Activated naive CD4-positive, alpha-beta T cell treated with anti-CD3 and anti-CD28 coated beads, Interleukin-2, amount 50 U/mL, for 24 hours (primary cell): ENCODE measurements at regions not wholly inside any gene's neighbourhood (a gene's known extent, or its start where the extent isn't known, plus 50 kb on each side); places are given as distances from the start of the nearest gene placed in this dataset.

Experiments
- H3K27ac Mint-ChIP-seq: one replicate; pipeline ENCODE4 v1.8.0; 2021; ENCODE audit warnings: mild to moderate bottlenecking, mixed read lengths
- H3K27me3 Mint-ChIP-seq: one replicate; pipeline ENCODE4 v1.8.0; 2021; ENCODE audit warnings: mixed read lengths
- H3K36me3 Mint-ChIP-seq: one replicate; pipeline ENCODE4 v1.8.0; 2021; ENCODE audit warnings: mixed read lengths
- H3K4me1 Mint-ChIP-seq: one replicate; pipeline ENCODE4 v1.8.0; 2021; ENCODE audit warnings: mixed read lengths
- H3K4me3 Mint-ChIP-seq: one replicate; pipeline ENCODE4 v1.8.0; 2021; ENCODE audit warnings: mild to moderate bottlenecking, mixed read lengths
- H3K9me3 Mint-ChIP-seq: one replicate; pipeline ENCODE4 v1.8.0; 2021; ENCODE audit warnings: mixed read lengths

- Mint-ChIP-seq H3K4me1 (no peaks in the 10 kb centered on the region), H3K27me3 (no peaks in the 10 kb centered on the region), H3K27ac (no peak overlapping the region), H3K36me3 (no peaks in the 10 kb centered on the region), H3K4me3 (no peak overlapping the region), H3K9me3 (peaks cover 6% of the 10 kb centered on the region)
These were observed 2059.4 kb upstream of the CELF4 start for GRCh38 chr18:39624961-39625360.

- H3K27ac Mint-ChIP-seq = no peak overlapping the region
- H3K4me1 Mint-ChIP-seq = no peaks in the 10 kb centered on the region
- no peaks in the 10 kb centered on the region for H3K27me3 Mint-ChIP-seq
- no peak overlapping the region for H3K4me3 Mint-ChIP-seq
- H3K9me3 Mint-ChIP-seq = peaks cover 6% of the 10 kb centered on the region
- H3K36me3 Mint-ChIP-seq = no peaks in the 10 kb centered on the region
These were observed 2056.8 kb upstream of the CELF4 start for GRCh38 chr18:39622431-39622830.

- Mint-ChIP-seq H3K4me1 (no peaks in the 10 kb centered on the region), H3K9me3 (peaks cover 6% of the 10 kb centered on the region), H3K4me3 (no peak overlapping the region), H3K36me3 (no peaks in the 10 kb centered on the region), H3K27me3 (no peaks in the 10 kb centered on the region), H3K27ac (no peak overlapping the region)
These were observed 2055.1 kb upstream of the CELF4 start for GRCh38 chr18:39620551-39621168.

- Mint-ChIP-seq H3K27ac (no peak overlapping the region), H3K4me3 (no peak overlapping the region), H3K36me3 (no peaks in the 10 kb centered on the region), H3K4me1 (no peaks in the 10 kb centered on the region), H3K27me3 (no peaks in the 10 kb centered on the region), H3K9me3 (peaks cover 6% of the 10 kb centered on the region)
These were observed 2052.8 kb upstream of the CELF4 start for GRCh38 chr18:39618265-39619003.

GRCh38 chr18:39611381-39612100, 2045.9 kb upstream of the CELF4 start:
- Mint-ChIP-seq H3K27ac (no peak overlapping the region), H3K36me3 (no peaks in the 10 kb centered on the region), H3K27me3 (no peaks in the 10 kb centered on the region), H3K4me3 (no peak overlapping the region), H3K9me3 (peaks cover 5% of the 10 kb centered on the region), H3K4me1 (no peaks in the 10 kb centered on the region)

- Mint-ChIP-seq H3K9me3 (peaks cover 1% of the 10 kb centered on the region), H3K27me3 (no peaks in the 10 kb centered on the region), H3K4me3 (no peak overlapping the region), H3K36me3 (no peaks in the 10 kb centered on the region), H3K4me1 (no peaks in the 10 kb centered on the region), H3K27ac (no peak overlapping the region)
These were observed 2041.4 kb upstream of the CELF4 start for GRCh38 chr18:39607034-39607433.

- Mint-ChIP-seq H3K36me3 (no peaks in the 10 kb centered on the region), H3K27me3 (no peaks in the 10 kb centered on the region)
These were observed 2039.2 kb upstream of the CELF4 start for GRCh38 chr18:39604836-39605235.

GRCh38 chr18:39602131-39602530, 2036.5 kb upstream of the CELF4 start:
- no peak overlapping the region for H3K4me3 Mint-ChIP-seq
- H3K9me3 Mint-ChIP-seq = peaks cover 4% of the 10 kb centered on the region
- H3K27ac Mint-ChIP-seq = no peak overlapping the region
- no peaks in the 10 kb centered on the region for H3K36me3 Mint-ChIP-seq
- no peaks in the 10 kb centered on the region for H3K4me1 Mint-ChIP-seq
- H3K27me3 Mint-ChIP-seq = no peaks in the 10 kb centered on the region

More at GRCh38 chr18:39604836-39605235, 2039.2 kb upstream of the CELF4 start:
- Mint-ChIP-seq H3K9me3 (no peaks in the 10 kb centered on the region), H3K4me3 (no peak overlapping the region), H3K4me1 (no peaks in the 10 kb centered on the region), H3K27ac (no peak overlapping the region)

- no peaks in the 10 kb centered on the region for H3K27me3 Mint-ChIP-seq
- no peak overlapping the region for H3K27ac Mint-ChIP-seq
- peaks cover 4% of the 10 kb centered on the region for H3K9me3 Mint-ChIP-seq
- H3K36me3 Mint-ChIP-seq = no peaks in the 10 kb centered on the region
- H3K4me1 Mint-ChIP-seq = no peaks in the 10 kb centered on the region
- no peak overlapping the region for H3K4me3 Mint-ChIP-seq
These were observed 2035.3 kb upstream of the CELF4 start for GRCh38 chr18:39600894-39601293.

- Mint-ChIP-seq H3K36me3 (no peaks in the 10 kb centered on the region), H3K9me3 (peaks cover 4% of the 10 kb centered on the region), H3K4me1 (no peaks in the 10 kb centered on the region), H3K4me3 (no peak overlapping the region), H3K27me3 (no peaks in the 10 kb centered on the region), H3K27ac (no peak overlapping the region)
These were observed 2033.7 kb upstream of the CELF4 start for GRCh38 chr18:39599251-39599650.

- no peaks in the 10 kb centered on the region for H3K4me1 Mint-ChIP-seq
- no peak overlapping the region for H3K4me3 Mint-ChIP-seq
- H3K9me3 Mint-ChIP-seq = peaks cover 4% of the 10 kb centered on the region
- no peaks in the 10 kb centered on the region for H3K27me3 Mint-ChIP-seq
- H3K36me3 Mint-ChIP-seq = no peaks in the 10 kb centered on the region
- H3K27ac Mint-ChIP-seq = no peak overlapping the region
These were observed 2031.3 kb upstream of the CELF4 start for GRCh38 chr18:39596891-39597290.

- Mint-ChIP-seq H3K9me3 (peaks cover 4% of the 10 kb centered on the region), H3K36me3 (no peaks in the 10 kb centered on the region), H3K4me3 (no peak overlapping the region), H3K27ac (no peak overlapping the region), H3K4me1 (no peaks in the 10 kb centered on the region), H3K27me3 (no peaks in the 10 kb centered on the region)
These were observed 2030.6 kb upstream of the CELF4 start for GRCh38 chr18:39596221-39596620.

- no peak overlapping the region for H3K27ac Mint-ChIP-seq
- no peak overlapping the region for H3K4me3 Mint-ChIP-seq
- no peaks in the 10 kb centered on the region for H3K4me1 Mint-ChIP-seq
- H3K27me3 Mint-ChIP-seq = no peaks in the 10 kb centered on the region
- H3K36me3 Mint-ChIP-seq = no peaks in the 10 kb centered on the region
- peaks cover 4% of the 10 kb centered on the region for H3K9me3 Mint-ChIP-seq
These were observed 2028.6 kb upstream of the CELF4 start for GRCh38 chr18:39594206-39594605.

GRCh38 chr18:39591649-39592048, 2026.1 kb upstream of the CELF4 start:
- Mint-ChIP-seq H3K4me1 (no peaks in the 10 kb centered on the region), H3K27ac (no peak overlapping the region), H3K36me3 (no peaks in the 10 kb centered on the region), H3K4me3 (no peak overlapping the region), H3K27me3 (no peaks in the 10 kb centered on the region), H3K9me3 (peaks cover 4% of the 10 kb centered on the region)

GRCh38 chr18:39589496-39589895, 2023.9 kb upstream of the CELF4 start:
- H3K9me3 Mint-ChIP-seq = peaks cover 4% of the 10 kb centered on the region
- no peaks in the 10 kb centered on the region for H3K36me3 Mint-ChIP-seq
- H3K4me1 Mint-ChIP-seq = no peaks in the 10 kb centered on the region
- no peak overlapping the region for H3K27ac Mint-ChIP-seq
- no peak overlapping the region for H3K4me3 Mint-ChIP-seq
- H3K27me3 Mint-ChIP-seq = no peaks in the 10 kb centered on the region

- H3K27ac Mint-ChIP-seq = no peak overlapping the region
- peaks cover 5% of the 10 kb centered on the region for H3K9me3 Mint-ChIP-seq
- no peaks in the 10 kb centered on the region for H3K27me3 Mint-ChIP-seq
- no peaks in the 10 kb centered on the region for H3K36me3 Mint-ChIP-seq
- H3K4me1 Mint-ChIP-seq = no peaks in the 10 kb centered on the region
- no peak overlapping the region for H3K4me3 Mint-ChIP-seq
These were observed 2022.0 kb upstream of the CELF4 start for GRCh38 chr18:39587586-39587985.
